Kidney epithelial cell (primary cell): ENCODE measurements at regions not wholly inside any gene's neighbourhood (a gene's known extent, or its start where the extent isn't known, plus 50 kb on each side); places are given as distances from the start of the nearest gene placed in this dataset.

ENCODE experiments used
- DNase-seq: peaks from one replicate; pipeline ENCODE4 v3.0.0-alpha.2; 2010; ENCODE audit warnings: low read depth
- H3K27me3 ChIP-seq: 2 replicates; pipeline ENCODE4 v1.6.0; 2011; ENCODE audit warnings: low read length; ENCODE audit not compliant: control insufficient read depth, insufficient read depth
- H3K36me3 ChIP-seq: 2 replicates; pipeline ENCODE4 v1.5.1; 2011; ENCODE audit warnings: low read length; ENCODE audit not compliant: control insufficient read depth, insufficient read depth
- H3K4me3 ChIP-seq: 2 replicates; pipeline ENCODE4 v1.5.1; 2011; ENCODE audit warnings: low read depth, mild to moderate bottlenecking, control low read depth, low read length
- TF ChIP-seq, protein P1 (sequence below): IDR thresholded peaks from 2 replicates; pipeline ENCODE4 v1.5.1; 2011; ENCODE audit warnings: mild to moderate bottlenecking, moderate library complexity, low read length, control low read depth, inconsistent platforms; ENCODE audit not compliant: insufficient read depth, poor library complexity, severe bottlenecking

DNA sequence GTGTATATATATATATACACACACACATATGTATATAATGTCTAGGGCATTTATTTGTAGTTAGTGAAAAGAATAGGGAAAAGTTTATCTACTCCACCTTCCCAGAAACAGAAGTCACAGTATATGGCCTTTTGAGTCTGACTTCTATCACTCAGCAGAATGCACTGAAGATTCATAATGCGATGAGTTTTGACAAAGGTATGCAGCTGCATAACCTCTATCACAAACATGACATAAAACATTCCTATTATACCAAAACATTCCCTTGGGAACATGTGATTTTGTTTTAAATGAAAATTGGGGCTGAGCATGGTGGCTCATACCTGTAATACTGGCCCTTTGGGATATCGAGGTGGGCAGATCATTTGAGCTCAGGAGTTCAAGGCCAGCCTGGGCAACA is 137.3 kb upstream of the EEPD1 start:
- Histone ChIP-seq H3K4me3 (no peak overlapping the region), H3K36me3 (no peaks in the 10 kb centered on the region), H3K27me3 (no peaks in the 10 kb centered on the region)
- no peak for DNase-seq
- TF ChIP-seq, protein P1, sequence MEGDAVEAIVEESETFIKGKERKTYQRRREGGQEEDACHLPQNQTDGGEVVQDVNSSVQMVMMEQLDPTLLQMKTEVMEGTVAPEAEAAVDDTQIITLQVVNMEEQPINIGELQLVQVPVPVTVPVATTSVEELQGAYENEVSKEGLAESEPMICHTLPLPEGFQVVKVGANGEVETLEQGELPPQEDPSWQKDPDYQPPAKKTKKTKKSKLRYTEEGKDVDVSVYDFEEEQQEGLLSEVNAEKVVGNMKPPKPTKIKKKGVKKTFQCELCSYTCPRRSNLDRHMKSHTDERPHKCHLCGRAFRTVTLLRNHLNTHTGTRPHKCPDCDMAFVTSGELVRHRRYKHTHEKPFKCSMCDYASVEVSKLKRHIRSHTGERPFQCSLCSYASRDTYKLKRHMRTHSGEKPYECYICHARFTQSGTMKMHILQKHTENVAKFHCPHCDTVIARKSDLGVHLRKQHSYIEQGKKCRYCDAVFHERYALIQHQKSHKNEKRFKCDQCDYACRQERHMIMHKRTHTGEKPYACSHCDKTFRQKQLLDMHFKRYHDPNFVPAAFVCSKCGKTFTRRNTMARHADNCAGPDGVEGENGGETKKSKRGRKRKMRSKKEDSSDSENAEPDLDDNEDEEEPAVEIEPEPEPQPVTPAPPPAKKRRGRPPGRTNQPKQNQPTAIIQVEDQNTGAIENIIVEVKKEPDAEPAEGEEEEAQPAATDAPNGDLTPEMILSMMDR: no peak

DNA sequence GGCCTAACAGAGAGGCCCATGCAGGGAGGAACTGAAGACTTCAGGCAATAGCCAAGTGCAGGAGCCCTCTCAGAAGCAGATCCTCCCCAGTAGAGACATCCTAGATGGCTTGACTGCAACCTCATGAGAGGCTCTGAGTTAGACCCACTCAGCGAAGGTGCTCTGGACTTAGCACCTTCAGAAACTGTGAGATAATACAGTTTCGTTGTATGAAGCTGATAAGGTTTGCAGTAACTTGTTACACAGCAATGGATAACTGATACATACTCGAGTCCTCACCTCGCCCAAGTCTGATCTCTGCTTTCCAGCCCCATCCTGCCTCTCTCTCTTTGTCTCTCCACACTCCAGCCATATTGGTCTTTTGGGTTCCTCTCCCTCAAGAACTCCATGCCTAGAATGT is 136.4 kb upstream of the EEPD1 start:
- DNase-seq: no peak
- Histone ChIP-seq H3K36me3 (no peaks in the 10 kb centered on the region), H3K27me3 (no peaks in the 10 kb centered on the region), H3K4me3 (no peak overlapping the region)
- TF ChIP-seq, protein P1: no peak

DNA sequence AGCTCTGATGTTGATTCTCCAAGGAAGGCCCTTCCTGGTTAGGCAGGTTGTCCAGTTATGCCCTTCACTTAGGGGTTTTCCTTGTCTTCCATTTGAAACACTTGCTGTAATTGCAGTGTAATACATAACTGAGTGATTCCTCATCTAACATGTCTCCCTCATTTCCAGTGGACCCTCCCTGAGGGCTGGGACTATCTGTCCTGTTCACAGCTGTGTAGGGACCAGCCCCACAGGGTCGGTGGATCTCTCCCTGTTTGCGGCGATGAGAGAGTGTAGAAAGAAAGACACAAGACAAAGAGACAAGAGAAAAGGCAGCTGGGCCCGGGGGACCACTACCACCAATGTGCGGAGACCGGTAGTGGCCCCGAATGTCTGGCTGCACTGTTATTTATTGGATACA is 135.9 kb upstream of the EEPD1 start:
- H3K36me3 ChIP-seq: no peaks in the 10 kb centered on the region
- no peaks in the 10 kb centered on the region for H3K27me3 ChIP-seq
- no peak for DNase-seq
- TF ChIP-seq, protein P1: no peak
- H3K4me3 ChIP-seq: no peak overlapping the region

DNA sequence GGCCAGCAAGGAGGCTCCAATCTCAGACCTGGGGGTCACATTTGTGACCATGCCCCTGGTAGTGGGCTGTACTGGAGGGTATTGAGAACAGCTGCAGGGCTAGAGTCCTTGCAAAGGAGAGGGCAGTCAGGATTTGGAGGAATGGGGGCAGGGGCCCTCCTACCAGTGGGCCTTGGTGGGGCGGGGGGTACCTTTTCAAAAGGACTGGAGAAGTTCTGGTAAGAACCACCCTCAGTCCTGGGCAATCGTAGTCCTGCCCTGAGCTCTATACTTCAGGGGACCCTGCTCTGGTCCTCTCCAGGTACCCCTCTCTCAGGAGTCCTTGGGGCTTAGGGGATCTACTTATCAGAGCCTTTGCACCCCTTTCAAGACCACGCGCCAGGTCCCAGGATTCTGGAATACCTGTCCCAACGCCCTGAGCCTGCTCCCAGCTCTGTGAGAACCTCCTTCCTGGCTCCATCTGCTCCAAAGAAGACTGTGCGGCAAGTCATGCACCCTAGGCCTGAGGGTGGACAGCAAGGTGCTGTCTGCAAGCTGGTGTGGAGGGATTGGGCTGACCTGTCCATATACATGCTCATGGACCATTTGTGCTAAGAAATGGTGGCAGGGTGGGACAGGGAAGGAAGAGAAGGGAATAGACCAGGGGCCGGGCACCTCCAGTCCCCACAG is 134.1 kb upstream of the EEPD1 start:
- DNase-seq: no peak
- Histone ChIP-seq H3K4me3 (no peak overlapping the region), H3K27me3 (no peaks in the 10 kb centered on the region), H3K36me3 (no peaks in the 10 kb centered on the region)
- TF ChIP-seq, protein P1: no peak

DNA sequence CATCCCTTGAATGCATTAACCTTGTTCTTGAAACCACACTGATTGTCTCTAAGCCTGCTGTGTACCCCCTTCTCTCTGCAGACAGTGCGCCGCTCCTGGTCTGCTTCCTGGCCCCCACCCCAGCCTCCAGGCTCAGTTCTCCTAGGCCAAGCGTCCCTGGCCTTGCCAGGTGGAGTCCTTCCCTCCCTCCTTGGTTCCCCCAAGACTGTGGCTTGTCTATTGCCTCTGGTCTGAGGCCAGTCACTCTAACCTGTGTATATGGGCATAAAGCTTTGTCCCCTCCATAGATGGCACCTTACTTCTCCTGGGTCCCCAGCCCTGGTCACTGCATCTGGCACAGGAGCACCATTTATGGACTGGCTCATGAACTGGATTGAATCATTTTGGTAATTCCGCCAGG is 133.5 kb upstream of the EEPD1 start:
- H3K4me3 ChIP-seq: no peak overlapping the region
- TF ChIP-seq, protein P1: no peak
- no peaks in the 10 kb centered on the region for H3K27me3 ChIP-seq
- DNase-seq: no peak
- H3K36me3 ChIP-seq: no peaks in the 10 kb centered on the region

DNA sequence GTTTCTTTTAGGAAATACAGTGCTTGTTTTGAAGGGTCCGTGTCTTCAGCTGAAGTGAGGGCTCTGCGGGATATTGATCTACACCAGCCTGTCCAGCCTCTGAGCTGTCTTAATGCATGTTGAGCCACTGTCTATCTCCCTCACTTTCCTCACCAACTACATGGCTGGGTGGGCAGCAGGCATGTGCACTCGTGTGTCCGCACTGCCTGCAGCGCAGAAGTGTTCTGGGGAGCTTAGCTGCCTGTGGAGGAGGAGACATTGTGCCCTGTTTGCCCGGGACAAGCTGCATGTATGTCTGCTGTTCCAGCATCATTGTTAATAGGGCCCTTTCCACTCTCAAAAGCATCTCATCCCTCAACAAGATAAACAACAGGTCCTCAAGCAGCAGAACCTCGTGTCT is 133.1 kb upstream of the EEPD1 start:
- DNase-seq: no peak
- Histone ChIP-seq H3K4me3 (no peak overlapping the region), H3K27me3 (no peaks in the 10 kb centered on the region), H3K36me3 (no peaks in the 10 kb centered on the region)
- TF ChIP-seq, protein P1: no peak
